SK-N-SH treated with all-trans-retinoic acid at 6 μM for 48 hours (cell line): ENCODE measurements at regions not wholly inside any gene's neighbourhood (a gene's known extent, or its start where the extent isn't known, plus 50 kb on each side); places are given as distances from the start of the nearest gene placed in this dataset.

ENCODE experiments used
- CREB5 ChIP-seq: fragments of 250-450 bp; sonication (Bioruptor Pico); IDR thresholded peaks from 2 replicates; pipeline ENCODE4 v1.5.1; 2020; ENCODE audit warnings: low read depth, mild to moderate bottlenecking, moderate library complexity
- CSDC2 ChIP-seq: fragments of 250-450 bp; sonication (Bioruptor Pico); IDR thresholded peaks from 2 replicates; pipeline ENCODE4 v1.5.0; 2020; ENCODE audit warnings: mild to moderate bottlenecking, moderate library complexity
- ISL1 ChIP-seq: fragments of 250-450 bp; sonication (Bioruptor Pico); IDR thresholded peaks from 2 replicates; pipeline ENCODE4 v2.1.2; 2022; ENCODE audit warnings: mild to moderate bottlenecking, moderate library complexity
- PATZ1 ChIP-seq: fragments of 250-450 bp; sonication (Bioruptor Pico); IDR thresholded peaks from 2 replicates; pipeline ENCODE4 v1.8.0; 2020; ENCODE audit warnings: mild to moderate bottlenecking, moderate library complexity, borderline replicate concordance
- RARB ChIP-seq: fragments of 250-450 bp; sonication (Bioruptor Pico); IDR thresholded peaks from 2 replicates; pipeline ENCODE4 v1.8.0; 2021; ENCODE audit warnings: mild to moderate bottlenecking, moderate library complexity
- ZNF70 ChIP-seq: fragments of 450-650 bp; formaldehyde crosslinking; IDR thresholded peaks from 2 replicates; pipeline ENCODE4 v1.5.0; 2020; ENCODE audit warnings: mild to moderate bottlenecking, moderate library complexity
- ZNF8 ChIP-seq: fragments of 450-650 bp; formaldehyde crosslinking; IDR thresholded peaks from 2 replicates; pipeline ENCODE4 v1.5.0; 2020; ENCODE audit warnings: mild to moderate bottlenecking, moderate library complexity

GRCh38 chr5:3417376-3417943, 178.2 kb upstream of the IRX1 start:
- TF ChIP-seq CREB5 (CRISPR knock-in tag) (no peak), ZNF8 (CRISPR knock-in tag) (no peak), ZNF70 (no peak), PATZ1 (CRISPR knock-in tag) (no peak), RARB (CRISPR knock-in tag) (no peak), ISL1 (CRISPR knock-in tag) (no peak), CSDC2 (CRISPR knock-in tag) (no peak)
